ENCODE measurements at regions not wholly inside any gene's neighbourhood (a gene's known extent, or its start where the extent isn't known, plus 50 kb on each side); places are given as distances from the start of the nearest gene placed in this dataset.

GRCh38 chr2:221235941-221236340 lies 336.2 kb downstream of the EPHA4 start:
- Histone ChIP-seq H3K27me3 (ENCODE audit: insufficient read depth, low read length, poor library complexity, severe bottlenecking) (no peaks in the 10 kb centered on the region), H3K9me3 (ENCODE audit: insufficient read depth, low read depth, low read length) (no peaks in the 10 kb centered on the region), H3F3A (ENCODE audit: low read depth) (no peaks in the 10 kb centered on the region), H3K9ac (ENCODE audit: low read depth, low read length, poor library complexity, severe bottlenecking) (no peak overlapping the region), H2AFZ (ENCODE audit: low read length) (no peak overlapping the region), H4K20me1 (ENCODE audit: insufficient read depth, low read length, poor library complexity, severe bottlenecking) (no peaks in the 10 kb centered on the region), H3K4me1 (ENCODE audit: insufficient read depth, low read length, poor library complexity, severe bottlenecking) (no peaks in the 10 kb centered on the region), H3K36me3 (ENCODE audit: insufficient read depth, low read length) (no peaks in the 10 kb centered on the region), H3K4me3 (ENCODE audit: low read length, poor library complexity, severe bottlenecking) (no peak overlapping the region), H3K4me2 (ENCODE audit: low read depth, low read length, poor library complexity, severe bottlenecking) (no peak overlapping the region), H3K79me2 (ENCODE audit: insufficient read depth, low read length) (no peaks in the 10 kb centered on the region), H3K9me2 (replicated peaks; ENCODE audit: low read depth, low read length) (no peaks in the 10 kb centered on the region)
- no peak for TF ChIP-seq EZH2phosphoT487 (IDR thresholded peaks at IDR 0.05; ENCODE audit: borderline replicate concordance)
- TF ChIP-seq CTCF (conservative IDR thresholded peaks at IDR 0.05; ENCODE audit: low read length): no peak

- H3K9me3 ChIP-seq (ENCODE audit: insufficient read depth, low read depth, low read length): no peaks in the 10 kb centered on the region
- no peak overlapping the region for H3K4me2 ChIP-seq (ENCODE audit: low read depth, low read length, poor library complexity, severe bottlenecking)
- H3K36me3 ChIP-seq (ENCODE audit: insufficient read depth, low read length): no peaks in the 10 kb centered on the region
- no peaks in the 10 kb centered on the region for H3K9me2 ChIP-seq (replicated peaks; ENCODE audit: low read depth, low read length)
- no peak for TF ChIP-seq EZH2phosphoT487 (IDR thresholded peaks at IDR 0.05; ENCODE audit: borderline replicate concordance)
- no peak for TF ChIP-seq CTCF (conservative IDR thresholded peaks at IDR 0.05; ENCODE audit: low read length)
- H3K4me1 ChIP-seq (ENCODE audit: insufficient read depth, low read length, poor library complexity, severe bottlenecking): no peaks in the 10 kb centered on the region
- H3K79me2 ChIP-seq (ENCODE audit: insufficient read depth, low read length): no peaks in the 10 kb centered on the region
- H3K4me3 ChIP-seq (ENCODE audit: low read length, poor library complexity, severe bottlenecking): no peak overlapping the region
- no peaks in the 10 kb centered on the region for H3K27me3 ChIP-seq (ENCODE audit: insufficient read depth, low read length, poor library complexity, severe bottlenecking)
- H3F3A ChIP-seq (ENCODE audit: low read depth): no peaks in the 10 kb centered on the region
- no peak overlapping the region for H3K9ac ChIP-seq (ENCODE audit: low read depth, low read length, poor library complexity, severe bottlenecking)
- H4K20me1 ChIP-seq (ENCODE audit: insufficient read depth, low read length, poor library complexity, severe bottlenecking): no peaks in the 10 kb centered on the region
- no peak overlapping the region; the same call in 1 of the 2 replicates for H2AFZ ChIP-seq (ENCODE audit: low read length)
Measured at GRCh38 chr2:221241072-221241471, 331.0 kb downstream of the EPHA4 start.

- H3K4me2 ChIP-seq (ENCODE audit: low read depth, low read length, poor library complexity, severe bottlenecking): no peak overlapping the region
- no peaks in the 10 kb centered on the region for H3F3A ChIP-seq (ENCODE audit: low read depth)
- no peak overlapping the region for H2AFZ ChIP-seq (ENCODE audit: low read length)
- no peaks in the 10 kb centered on the region for H3K9me2 ChIP-seq (replicated peaks; ENCODE audit: low read depth, low read length)
- TF ChIP-seq CTCF (conservative IDR thresholded peaks at IDR 0.05; ENCODE audit: low read length): no peak
- no peak for TF ChIP-seq EZH2phosphoT487 (IDR thresholded peaks at IDR 0.05; ENCODE audit: borderline replicate concordance)
- no peak overlapping the region for H3K4me3 ChIP-seq (ENCODE audit: low read length, poor library complexity, severe bottlenecking)
- H3K9ac ChIP-seq (ENCODE audit: low read depth, low read length, poor library complexity, severe bottlenecking): no peak overlapping the region
- no peaks in the 10 kb centered on the region for H3K27me3 ChIP-seq (ENCODE audit: insufficient read depth, low read length, poor library complexity, severe bottlenecking)
- no peaks in the 10 kb centered on the region for H3K4me1 ChIP-seq (ENCODE audit: insufficient read depth, low read length, poor library complexity, severe bottlenecking)
- H3K9me3 ChIP-seq (ENCODE audit: insufficient read depth, low read depth, low read length): no peaks in the 10 kb centered on the region
- H3K36me3 ChIP-seq (ENCODE audit: insufficient read depth, low read length): no peaks in the 10 kb centered on the region
- H4K20me1 ChIP-seq (ENCODE audit: insufficient read depth, low read length, poor library complexity, severe bottlenecking): no peaks in the 10 kb centered on the region
- no peaks in the 10 kb centered on the region for H3K79me2 ChIP-seq (ENCODE audit: insufficient read depth, low read length)
Measured at GRCh38 chr2:221243771-221244170, 328.3 kb downstream of the EPHA4 start.

Measured in Loucy (cell line).